Fibroblast of lung (primary cell): ENCODE measurements at regions not wholly inside any gene's neighbourhood (a gene's known extent, or its start where the extent isn't known, plus 50 kb on each side); places are given as distances from the start of the nearest gene placed in this dataset.

Experiments
- DNase-seq, 2 donors: peaks; one replicate each; pipeline versions ENCODE4 v3.0.0 to v3.0.0-alpha.2; 2010; ENCODE audit warnings: low read depth in 2 of 2
- H2AFZ ChIP-seq: 2 replicates; pipeline ENCODE4 v1.5.1; 2012; ENCODE audit warnings: low read length, control low read depth, inconsistent platforms
- H3K27ac ChIP-seq: 2 replicates; pipeline ENCODE4 v1.5.1; 2011; ENCODE audit warnings: low read length, control low read depth; ENCODE audit not compliant: insufficient read depth
- H3K27me3 ChIP-seq: 2 replicates; pipeline ENCODE4 v1.5.1; 2011; ENCODE audit warnings: mild to moderate bottlenecking, low read length; ENCODE audit not compliant: control insufficient read depth, insufficient read depth
- H3K36me3 ChIP-seq: 2 replicates; pipeline ENCODE4 v1.5.1; 2011; ENCODE audit warnings: low read length; ENCODE audit not compliant: control insufficient read depth, insufficient read depth
- H3K4me1 ChIP-seq: 2 replicates; pipeline ENCODE4 v1.5.1; 2011; ENCODE audit warnings: low read length; ENCODE audit not compliant: control insufficient read depth, insufficient read depth; ENCODE audit errors: extremely low read depth
- H3K4me2 ChIP-seq: 2 replicates; pipeline ENCODE4 v1.5.1; 2011; ENCODE audit warnings: low read length, control low read depth; ENCODE audit not compliant: insufficient read depth; ENCODE audit errors: extremely low read depth
- H3K4me3 ChIP-seq, 4 experiments: fragments of 200-600 bp in 1 of 4; sonication (generic) in 1 of 4; replicated peaks in 1 of 4; 2 replicates each; pipeline ENCODE4 v1.5.1; 2011 to 2016; ENCODE audit warnings: low read length in 4 of 4, low read depth in 3 of 4, mild to moderate bottlenecking in 3 of 4, control low read depth in 2 of 4, inconsistent platforms in 1 of 4, mixed read lengths in 1 of 4; ENCODE audit not compliant: insufficient read depth in 1 of 4; ENCODE audit errors: control extremely low read depth in 1 of 4
- H3K79me2 ChIP-seq: 2 replicates; pipeline ENCODE4 v1.5.1; 2012; ENCODE audit warnings: mild to moderate bottlenecking, low read length, inconsistent platforms; ENCODE audit not compliant: control insufficient read depth, insufficient read depth
- H3K9ac ChIP-seq: 2 replicates; pipeline ENCODE4 v1.5.1; 2011; ENCODE audit warnings: mild to moderate bottlenecking, low read length, control low read depth; ENCODE audit not compliant: insufficient read depth
- H3K9me3 ChIP-seq: 2 replicates; pipeline ENCODE4 v1.5.1; 2012; ENCODE audit warnings: low read depth, low read length; ENCODE audit not compliant: control insufficient read depth, insufficient read depth
- H4K20me1 ChIP-seq: 2 replicates; pipeline ENCODE4 v1.5.1; 2011; ENCODE audit warnings: low read length; ENCODE audit not compliant: control insufficient read depth, insufficient read depth; ENCODE audit errors: extremely low read depth
- EZH2 ChIP-seq: IDR thresholded peaks from 2 replicates; pipeline ENCODE4 v1.5.1; 2012; ENCODE audit warnings: low read length, control low read depth, mild to moderate bottlenecking; ENCODE audit errors: missing control alignments
- TF ChIP-seq, protein P1 (sequence below), 2 donors: IDR thresholded peaks in 1 of 2; conservative IDR thresholded peaks in 1 of 2; 1 replicate in 1 of 2; 2 replicates in 1 of 2; pipeline ENCODE4 v1.5.1; 2011 to 2012; ENCODE audit warnings: low read length in 2 of 2, control low read depth in 1 of 2, inconsistent platforms in 1 of 2, low read depth in 1 of 2, mild to moderate bottlenecking in 1 of 2

GRCh38 chr6:2596222-2596621 is 154.5 kb downstream of the MYLK4 start:
- DNase-seq, result no peak
- Histone ChIP-seq H3K4me1 (no peaks in the 10 kb centered on the region), H3K4me3 (no peak overlapping the region), H2AFZ (no peak overlapping the region), H3K27me3 (no peaks in the 10 kb centered on the region), H3K79me2 (no peaks in the 10 kb centered on the region), H3K27ac (no peak overlapping the region), H3K9ac (no peak overlapping the region), H3K9me3 (no peaks in the 10 kb centered on the region), H3K4me2 (no peak overlapping the region), H3K36me3 (no peaks in the 10 kb centered on the region), H4K20me1 (no peaks in the 10 kb centered on the region)
- no peak for TF ChIP-seq EZH2
- TF ChIP-seq, protein P1, sequence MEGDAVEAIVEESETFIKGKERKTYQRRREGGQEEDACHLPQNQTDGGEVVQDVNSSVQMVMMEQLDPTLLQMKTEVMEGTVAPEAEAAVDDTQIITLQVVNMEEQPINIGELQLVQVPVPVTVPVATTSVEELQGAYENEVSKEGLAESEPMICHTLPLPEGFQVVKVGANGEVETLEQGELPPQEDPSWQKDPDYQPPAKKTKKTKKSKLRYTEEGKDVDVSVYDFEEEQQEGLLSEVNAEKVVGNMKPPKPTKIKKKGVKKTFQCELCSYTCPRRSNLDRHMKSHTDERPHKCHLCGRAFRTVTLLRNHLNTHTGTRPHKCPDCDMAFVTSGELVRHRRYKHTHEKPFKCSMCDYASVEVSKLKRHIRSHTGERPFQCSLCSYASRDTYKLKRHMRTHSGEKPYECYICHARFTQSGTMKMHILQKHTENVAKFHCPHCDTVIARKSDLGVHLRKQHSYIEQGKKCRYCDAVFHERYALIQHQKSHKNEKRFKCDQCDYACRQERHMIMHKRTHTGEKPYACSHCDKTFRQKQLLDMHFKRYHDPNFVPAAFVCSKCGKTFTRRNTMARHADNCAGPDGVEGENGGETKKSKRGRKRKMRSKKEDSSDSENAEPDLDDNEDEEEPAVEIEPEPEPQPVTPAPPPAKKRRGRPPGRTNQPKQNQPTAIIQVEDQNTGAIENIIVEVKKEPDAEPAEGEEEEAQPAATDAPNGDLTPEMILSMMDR (conservative IDR thresholded peaks at IDR 0.05 in 1 of 2, IDR thresholded peaks at IDR 0.05 in 1 of 2; ENCODE audit: low read depth in 1 of 2, low read length in 2 of 2), result no peak

- Histone ChIP-seq H4K20me1 (no peaks in the 10 kb centered on the region), H2AFZ (no peak overlapping the region), H3K9ac (no peak overlapping the region), H3K4me2 (no peak overlapping the region), H3K79me2 (no peaks in the 10 kb centered on the region), H3K27ac (no peak overlapping the region), H3K36me3 (no peaks in the 10 kb centered on the region), H3K9me3 (no peaks in the 10 kb centered on the region), H3K4me3 (no peak overlapping the region), H3K27me3 (no peaks in the 10 kb centered on the region), H3K4me1 (no peaks in the 10 kb centered on the region)
- no peak for TF ChIP-seq EZH2
- TF ChIP-seq, protein P1 (conservative IDR thresholded peaks at IDR 0.05 in 1 of 2, IDR thresholded peaks at IDR 0.05 in 1 of 2; ENCODE audit: low read depth in 1 of 2, low read length in 2 of 2), result no peak
- DNase-seq, result no peak
Observed at GRCh38 chr6:2594868-2595267, 155.9 kb downstream of the MYLK4 start.

GRCh38 chr6:2593167-2593566 is 157.6 kb downstream of the MYLK4 start:
- Histone ChIP-seq H3K4me2 (no peak overlapping the region), H3K27ac (no peak overlapping the region), H3K4me1 (no peaks in the 10 kb centered on the region), H3K27me3 (no peaks in the 10 kb centered on the region), H3K9me3 (no peaks in the 10 kb centered on the region), H3K9ac (no peak overlapping the region), H3K4me3 (no peak overlapping the region), H2AFZ (no peak overlapping the region), H4K20me1 (no peaks in the 10 kb centered on the region), H3K79me2 (no peaks in the 10 kb centered on the region), H3K36me3 (no peaks in the 10 kb centered on the region)
- TF ChIP-seq EZH2, result no peak
- TF ChIP-seq, protein P1 (conservative IDR thresholded peaks at IDR 0.05 in 1 of 2, IDR thresholded peaks at IDR 0.05 in 1 of 2; ENCODE audit: low read depth in 1 of 2, low read length in 2 of 2), result no peak
- no peak for DNase-seq
